K562 (cell line): ENCODE measurements at regions not wholly inside any gene's neighbourhood (a gene's known extent, or its start where the extent isn't known, plus 50 kb on each side); places are given as distances from the start of the nearest gene placed in this dataset.

Source experiments
- ATAC-seq: fragments of 200-7000 bp; cut with Tn5 transposase; 3 replicates; pipeline ENCODE4 v1.9.1; 2020; ENCODE audit warnings: moderate library complexity
- BruUV-seq: library from RNA; stranded (reverse); fragments of 400-500 nt; replicated peaks from 2 replicates; lab custom pipeline; 2021; lab: Mats Ljungman, UMichigan
- CTCF ChIA-PET: fragments of 300-600 bp; formaldehyde crosslinking; extraction: SDS; loops from one replicate; lab custom pipeline; 2021; ENCODE audit warnings: low intra/inter-chr PET ratio; lab: Yijun Ruan, JAX
- POLR2A ChIA-PET: fragments of 300-600, 350-650 bp; sonication (Branson Sonifier 250); formaldehyde crosslinking; extraction: SDS; loops from one replicate; lab custom pipeline; 2021; ENCODE audit warnings: antibody characterized with exemption, inconsistent platforms; lab: Yijun Ruan, JAX
- DNase-seq, 4 experiments: peaks; one replicate each; pipeline versions ENCODE4 v3.0.0 to v3.0.0-alpha.2; 2011 to 2018; ENCODE audit warnings: low spot score in 3 of 4, mixed read lengths in 3 of 4; ENCODE audit errors: extremely low read depth in 1 of 4
- FAIRE-seq: peaks from 2 replicates; lab custom pipeline; 2011; peaks lifted over from hg19 to GRCh38; lab: Jason Lieb, UNC
- H2AFZ ChIP-seq: 2 replicates; pipeline ENCODE4 v1.6.0; 2011; ENCODE audit warnings: low read depth, low read length, control low read depth, inconsistent platforms
- H3K27ac ChIP-seq: fragments of 200-600 bp; 3 replicates; pipeline ENCODE4 v1.8.0; 2011; ENCODE audit warnings: low read depth, mild to moderate bottlenecking, control low read depth, inconsistent platforms, low read length, moderate library complexity, mixed read lengths; ENCODE audit errors: extremely low read depth
- H3K27me3 ChIP-seq, 2 experiments: fragments of 300-600 bp in 1 of 2; 2 replicates in 1 of 2; 3 replicates in 1 of 2; pipeline versions ENCODE4 v1.6.0 to v1.8.0; 2011; ENCODE audit warnings: inconsistent platforms in 2 of 2, low read length in 2 of 2, mild to moderate bottlenecking in 1 of 2, mixed read lengths in 1 of 2, moderate library complexity in 1 of 2; ENCODE audit not compliant: control insufficient read depth in 2 of 2, insufficient read depth in 2 of 2
- H3K36me3 ChIP-seq: fragments of 300-600 bp; 3 replicates; pipeline ENCODE4 v1.8.0; 2011; ENCODE audit warnings: mild to moderate bottlenecking, low read length, inconsistent platforms; ENCODE audit not compliant: control insufficient read depth, insufficient read depth
- H3K4me1 ChIP-seq, 2 experiments: fragments of 200-600 bp in 1 of 2; replicated peaks in 1 of 2; 2 replicates in 1 of 2; 3 replicates in 1 of 2; pipeline versions ENCODE4 v1.5.1 to v1.8.0; 2011; ENCODE audit warnings: inconsistent platforms in 2 of 2, low read length in 2 of 2, mild to moderate bottlenecking in 1 of 2, mixed read lengths in 1 of 2, moderate library complexity in 1 of 2; ENCODE audit not compliant: control insufficient read depth in 2 of 2, insufficient read depth in 2 of 2
- H3K4me2 ChIP-seq: 2 replicates; pipeline ENCODE4 v1.6.1; 2011; ENCODE audit warnings: low read length, control low read depth, inconsistent platforms, mixed read lengths; ENCODE audit not compliant: insufficient read depth
- H3K4me3 ChIP-seq: fragments of 200-600 bp; sonication (generic), shearing (Covaris generic); 2 replicates; pipeline ENCODE4 v1.5.1; 2016; ENCODE audit warnings: control low read depth, inconsistent platforms
- H3K79me2 ChIP-seq: fragments of 200-600 bp; 3 replicates; pipeline ENCODE4 v1.8.0; 2011; ENCODE audit warnings: low read length, inconsistent platforms; ENCODE audit not compliant: control insufficient read depth, insufficient read depth
- H3K9ac ChIP-seq, 2 experiments: 2 replicates each; pipeline versions ENCODE4 v1.6.0 to v1.6.1; 2011; ENCODE audit warnings: low read depth in 2 of 2, low read length in 2 of 2, control low read depth in 1 of 2, inconsistent platforms in 1 of 2, mild to moderate bottlenecking in 1 of 2, mixed read lengths in 1 of 2; ENCODE audit not compliant: insufficient read depth in 1 of 2
- H3K9me1 ChIP-seq: one replicate; pipeline ENCODE4 v1.6.0; 2011; ENCODE audit warnings: inconsistent platforms, mild to moderate bottlenecking, low read length, moderate library complexity; ENCODE audit not compliant: control insufficient read depth, insufficient read depth
- H3K9me3 ChIP-seq: replicated peaks from 2 replicates; pipeline ENCODE4 v1.5.1; 2011; ENCODE audit warnings: low read depth, low read length, inconsistent platforms; ENCODE audit not compliant: control insufficient read depth, insufficient read depth
- H4K20me1 ChIP-seq: replicated peaks from 2 replicates; pipeline ENCODE4 v1.6.1; 2011; ENCODE audit warnings: low read length, inconsistent platforms, mixed read lengths; ENCODE audit not compliant: control insufficient read depth, insufficient read depth
- CAMTA2 ChIP-seq: fragments of 250-450 bp; sonication (Bioruptor Pico); conservative IDR thresholded peaks from 2 replicates; pipeline ENCODE4 v1.5.1; 2022
- IFI16 ChIP-seq: fragments of 250-450 bp; sonication (Bioruptor Pico); IDR thresholded peaks from 2 replicates; pipeline ENCODE4 v2.1.2; 2022; ENCODE audit warnings: mild to moderate bottlenecking, inconsistent platforms
- MTA2 ChIP-seq: fragments of 450-650 bp; IDR thresholded peaks from 2 replicates; pipeline ENCODE4 v1.6.1; 2016; ENCODE audit warnings: low read depth
- NCOA2 ChIP-seq, 2 experiments: fragments of 450-650 bp; IDR thresholded peaks; 2 replicates each; pipeline ENCODE4 v1.6.1; 2018; ENCODE audit warnings: mild to moderate bottlenecking in 2 of 2, moderate library complexity in 1 of 2; ENCODE audit not compliant: partially characterized antibody in 2 of 2
- PTRF ChIP-seq: fragments of 450-650 bp; IDR thresholded peaks from 2 replicates; pipeline ENCODE4 v1.6.1; 2016; ENCODE audit warnings: mild to moderate bottlenecking, missing genetic modification characterization, missing compliant biosample characterization
- SRSF1 ChIP-seq: fragments of 200-400 bp; formaldehyde crosslinking; IDR thresholded peaks from 2 replicates; pipeline ENCODE4 v1.6.1; 2017; ENCODE audit warnings: mild to moderate bottlenecking, low read depth, low read length, moderate library complexity
- STAT5B ChIP-seq: fragments of 250-450 bp; sonication (Bioruptor Pico); IDR thresholded peaks from 2 replicates; pipeline ENCODE4 v1.8.0; 2021; ENCODE audit warnings: mild to moderate bottlenecking, inconsistent platforms
- ZNF311 ChIP-seq: fragments of 250-450 bp; sonication (Bioruptor Pico); IDR thresholded peaks from 2 replicates; pipeline ENCODE4 v1.4.0; 2020; ENCODE audit warnings: mild to moderate bottlenecking, moderate library complexity
- WGBS: fragments of 100-300 bp; shearing (Covaris generic); methylation state at CpG from one replicate; pipeline ENCODE4 v1.1.6; 2016; ENCODE audit warnings: low coverage, mixed read lengths; ENCODE audit not compliant: insufficient coverage; ENCODE audit errors: missing lambda C conversion rate; 5-methylcytosine and 5-hydroxymethylcytosine counted together
- in situ Hi-C: fragments of 300-500 bp; cut with MboI; formaldehyde crosslinking; loops from 4 replicates; pipeline ENCODE4 v1.15.0; 2018; ENCODE audit warnings: inconsistent platforms, mixed read lengths
- intact Hi-C: fragments of 100-400 bp; cut with micrococcal nuclease; formaldehyde crosslinking; loops from 2 replicates; pipeline ENCODE4 v1.14.2; 2022
- TF ChIP-seq, protein P1 (sequence below), 2 experiments: fragments of 250-450 bp in 1 of 2; fragments of 450-650 bp in 1 of 2; sonication (Bioruptor Pico) in 1 of 2; IDR thresholded peaks; 2 replicates each; pipeline versions ENCODE4 v1.6.1 to v1.8.0; 2016 to 2021; ENCODE audit warnings: mild to moderate bottlenecking in 2 of 2, moderate library complexity in 2 of 2, missing compliant biosample characterization in 1 of 2, missing genetic modification characterization in 1 of 2
- TF ChIP-seq, protein P2 (sequence below): fragments of 450-650 bp; IDR thresholded peaks from 2 replicates; pipeline ENCODE4 v1.7.1; 2018; ENCODE audit warnings: mild to moderate bottlenecking, low read depth; ENCODE audit not compliant: partially characterized antibody
- TF ChIP-seq, protein P3 (sequence below), 2 experiments: fragments of 450-650 bp; formaldehyde crosslinking in 1 of 2; IDR thresholded peaks; 2 replicates each; pipeline versions ENCODE4 v1.4.0 to v1.6.1; 2014 to 2020; ENCODE audit warnings: mild to moderate bottlenecking in 2 of 2, borderline replicate concordance in 1 of 2, low read depth in 1 of 2

DNA sequence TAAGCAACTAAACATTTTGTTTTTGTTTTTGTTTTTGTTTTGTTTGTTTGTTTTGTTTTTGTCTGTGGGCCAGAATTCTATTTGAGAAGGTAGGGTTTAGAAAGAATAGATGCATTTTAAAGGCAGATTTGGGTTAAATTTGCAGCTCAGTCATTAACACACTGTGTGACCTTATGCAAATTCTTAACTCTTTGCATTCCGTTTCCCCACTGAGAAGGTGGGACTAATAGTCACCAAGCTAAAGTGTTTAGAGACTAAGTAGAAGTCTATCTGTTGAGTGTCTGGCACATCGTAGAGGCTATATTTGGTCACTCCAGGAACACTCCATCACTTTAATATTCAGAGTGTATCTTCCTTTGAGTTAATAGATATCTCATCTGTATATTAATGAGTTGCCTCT, 87.1 kb downstream of the CCNA1 start:
- DNase-seq = no peak
- intact Hi-C loops = no loop called here
- no peaks in the 10 kb centered on the region for H3K9me3 ChIP-seq
- TF ChIP-seq NCOA2 (IDR thresholded peaks at IDR 0.05; ENCODE audit: partially characterized antibody in 2 of 2) (no peak), PTRF (tag) (no peak), IFI16 (no peak), STAT5B (CRISPR knock-in tag) (no peak), ZNF311 (CRISPR knock-in tag) (no peak), MTA2 (no peak), CAMTA2 (CRISPR knock-in tag) (no peak), SRSF1 (no peak)
- TF ChIP-seq, protein P1, sequence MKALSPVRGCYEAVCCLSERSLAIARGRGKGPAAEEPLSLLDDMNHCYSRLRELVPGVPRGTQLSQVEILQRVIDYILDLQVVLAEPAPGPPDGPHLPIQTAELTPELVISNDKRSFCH (CRISPR knock-in tag; IDR thresholded peaks at IDR 0.05) = no peak
- TF ChIP-seq, protein P1 (tag; IDR thresholded peaks at IDR 0.05) = no peak
- TF ChIP-seq, protein P2, sequence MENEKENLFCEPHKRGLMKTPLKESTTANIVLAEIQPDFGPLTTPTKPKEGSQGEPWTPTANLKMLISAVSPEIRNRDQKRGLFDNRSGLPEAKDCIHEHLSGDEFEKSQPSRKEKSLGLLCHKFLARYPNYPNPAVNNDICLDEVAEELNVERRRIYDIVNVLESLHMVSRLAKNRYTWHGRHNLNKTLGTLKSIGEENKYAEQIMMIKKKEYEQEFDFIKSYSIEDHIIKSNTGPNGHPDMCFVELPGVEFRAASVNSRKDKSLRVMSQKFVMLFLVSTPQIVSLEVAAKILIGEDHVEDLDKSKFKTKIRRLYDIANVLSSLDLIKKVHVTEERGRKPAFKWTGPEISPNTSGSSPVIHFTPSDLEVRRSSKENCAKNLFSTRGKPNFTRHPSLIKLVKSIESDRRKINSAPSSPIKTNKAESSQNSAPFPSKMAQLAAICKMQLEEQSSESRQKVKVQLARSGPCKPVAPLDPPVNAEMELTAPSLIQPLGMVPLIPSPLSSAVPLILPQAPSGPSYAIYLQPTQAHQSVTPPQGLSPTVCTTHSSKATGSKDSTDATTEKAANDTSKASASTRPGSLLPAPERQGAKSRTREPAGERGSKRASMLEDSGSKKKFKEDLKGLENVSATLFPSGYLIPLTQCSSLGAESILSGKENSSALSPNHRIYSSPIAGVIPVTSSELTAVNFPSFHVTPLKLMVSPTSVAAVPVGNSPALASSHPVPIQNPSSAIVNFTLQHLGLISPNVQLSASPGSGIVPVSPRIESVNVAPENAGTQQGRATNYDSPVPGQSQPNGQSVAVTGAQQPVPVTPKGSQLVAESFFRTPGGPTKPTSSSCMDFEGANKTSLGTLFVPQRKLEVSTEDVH = no peak
- TF ChIP-seq, protein P3, sequence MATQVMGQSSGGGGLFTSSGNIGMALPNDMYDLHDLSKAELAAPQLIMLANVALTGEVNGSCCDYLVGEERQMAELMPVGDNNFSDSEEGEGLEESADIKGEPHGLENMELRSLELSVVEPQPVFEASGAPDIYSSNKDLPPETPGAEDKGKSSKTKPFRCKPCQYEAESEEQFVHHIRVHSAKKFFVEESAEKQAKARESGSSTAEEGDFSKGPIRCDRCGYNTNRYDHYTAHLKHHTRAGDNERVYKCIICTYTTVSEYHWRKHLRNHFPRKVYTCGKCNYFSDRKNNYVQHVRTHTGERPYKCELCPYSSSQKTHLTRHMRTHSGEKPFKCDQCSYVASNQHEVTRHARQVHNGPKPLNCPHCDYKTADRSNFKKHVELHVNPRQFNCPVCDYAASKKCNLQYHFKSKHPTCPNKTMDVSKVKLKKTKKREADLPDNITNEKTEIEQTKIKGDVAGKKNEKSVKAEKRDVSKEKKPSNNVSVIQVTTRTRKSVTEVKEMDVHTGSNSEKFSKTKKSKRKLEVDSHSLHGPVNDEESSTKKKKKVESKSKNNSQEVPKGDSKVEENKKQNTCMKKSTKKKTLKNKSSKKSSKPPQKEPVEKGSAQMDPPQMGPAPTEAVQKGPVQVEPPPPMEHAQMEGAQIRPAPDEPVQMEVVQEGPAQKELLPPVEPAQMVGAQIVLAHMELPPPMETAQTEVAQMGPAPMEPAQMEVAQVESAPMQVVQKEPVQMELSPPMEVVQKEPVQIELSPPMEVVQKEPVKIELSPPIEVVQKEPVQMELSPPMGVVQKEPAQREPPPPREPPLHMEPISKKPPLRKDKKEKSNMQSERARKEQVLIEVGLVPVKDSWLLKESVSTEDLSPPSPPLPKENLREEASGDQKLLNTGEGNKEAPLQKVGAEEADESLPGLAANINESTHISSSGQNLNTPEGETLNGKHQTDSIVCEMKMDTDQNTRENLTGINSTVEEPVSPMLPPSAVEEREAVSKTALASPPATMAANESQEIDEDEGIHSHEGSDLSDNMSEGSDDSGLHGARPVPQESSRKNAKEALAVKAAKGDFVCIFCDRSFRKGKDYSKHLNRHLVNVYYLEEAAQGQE (IDR thresholded peaks at IDR 0.05; ENCODE audit: borderline replicate concordance) = no peak
- TF ChIP-seq, protein P3 (CRISPR knock-in tag; IDR thresholded peaks at IDR 0.05; ENCODE audit: low read depth) = no peak
- TF ChIP-seq, all 486 proteins: peak for 0
- in situ Hi-C loops = no loop called here
- Histone ChIP-seq H3K9ac (no peak overlapping the region), H3K4me1 (no peaks in the 10 kb centered on the region), H3K4me2 (no peak overlapping the region), H3K36me3 (no peaks in the 10 kb centered on the region), H4K20me1 (no peaks in the 10 kb centered on the region), H3K27me3 (no peaks in the 10 kb centered on the region), H3K79me2 (no peaks in the 10 kb centered on the region), H3K9me1 (no peaks in the 10 kb centered on the region), H3K4me3 (no peak overlapping the region), H2AFZ (no peak overlapping the region), H3K27ac (no peak overlapping the region)
- CTCF ChIA-PET = no interaction called here
- no peak for ATAC-seq
- no TSS peak for BruUV-seq
- no peak for FAIRE-seq
- WGBS = 0% methylated on average over 2 of the region's 2 CpGs
- POLR2A ChIA-PET = no interaction called here
